ENCODE measurements at regions not wholly inside any gene's neighbourhood (a gene's known extent, or its start where the extent isn't known, plus 50 kb on each side); places are given as distances from the start of the nearest gene placed in this dataset.
"Not testable (repeated sequence)": the region's sequence is repeated elsewhere in the genome, so short reads cannot be mapped to it uniquely, and the experiment has no call there.

- peak; percentile 8 for DNase-seq (ENCODE audit: low read depth)
Observed at GRCh38 chr12:89154743-89155499, 197.4 kb downstream of the DUSP6 start.

GRCh38 chr12:89153341-89153740 lies 199.0 kb downstream of the DUSP6 start:
- DNase-seq (ENCODE audit: low read depth) = no peak

GRCh38 chr12:89151536-89151935 lies 200.8 kb downstream of the DUSP6 start:
- no peak for DNase-seq (ENCODE audit: low read depth)

GRCh38 chr12:89150789-89151188 lies 201.5 kb downstream of the DUSP6 start:
- DNase-seq (ENCODE audit: low read depth) = not testable (repeated sequence)

- no peak for DNase-seq (ENCODE audit: low read depth)
Observed at GRCh38 chr12:89140602-89141238, 211.6 kb downstream of the DUSP6 start.

GRCh38 chr12:89140141-89140540 lies 212.2 kb downstream of the DUSP6 start:
- no peak for DNase-seq (ENCODE audit: low read depth)

GRCh38 chr12:89139390-89139789 lies 212.9 kb downstream of the DUSP6 start:
- DNase-seq (ENCODE audit: low read depth) = no peak

- DNase-seq (ENCODE audit: low read depth) = no peak
Observed at GRCh38 chr12:89138048-89138852, 214.1 kb downstream of the DUSP6 start.

- DNase-seq (ENCODE audit: low read depth) = no peak
Observed at GRCh38 chr12:89135976-89136634, 216.2 kb downstream of the DUSP6 start.

GRCh38 chr12:89134213-89134770 lies 218.0 kb downstream of the DUSP6 start:
- DNase-seq (ENCODE audit: low read depth) = no peak

- DNase-seq (ENCODE audit: low read depth) = no peak
Observed at GRCh38 chr12:89129167-89129870, 223.0 kb downstream of the DUSP6 start.

GRCh38 chr12:89126712-89127111 lies 225.6 kb downstream of the DUSP6 start:
- DNase-seq (ENCODE audit: low read depth) = no peak

- DNase-seq (ENCODE audit: low read depth) = no peak
Observed at GRCh38 chr12:89122852-89123251, 229.4 kb downstream of the DUSP6 start.

- DNase-seq (ENCODE audit: low read depth) = peak; percentile 3
Observed at GRCh38 chr12:89117448-89118034, 234.8 kb downstream of the DUSP6 start.

- no peak for DNase-seq (ENCODE audit: low read depth)
Observed at GRCh38 chr12:89111964-89112363, 240.3 kb downstream of the DUSP6 start.

GRCh38 chr12:89108265-89108664 lies 244.0 kb downstream of the DUSP6 start:
- no peak for DNase-seq (ENCODE audit: low read depth)

- DNase-seq (ENCODE audit: low read depth) = no peak
Observed at GRCh38 chr12:89106950-89107349, 245.4 kb downstream of the DUSP6 start.

- DNase-seq (ENCODE audit: low read depth) = no peak
Observed at GRCh38 chr12:89105243-89105642, 247.1 kb downstream of the DUSP6 start.

GRCh38 chr12:89103831-89104230 lies 248.5 kb downstream of the DUSP6 start:
- DNase-seq (ENCODE audit: low read depth) = no peak

GRCh38 chr12:89101440-89101839 lies 250.9 kb downstream of the DUSP6 start:
- no peak for DNase-seq (ENCODE audit: low read depth)

Data from CMK (cell line).